HEK293 (cell line): ENCODE measurements at regions not wholly inside any gene's neighbourhood (a gene's known extent, or its start where the extent isn't known, plus 50 kb on each side); places are given as distances from the start of the nearest gene placed in this dataset.

Experiments
- CTCF ChIP-seq: fragments of 450-650 bp; formaldehyde crosslinking; IDR thresholded peaks from 2 replicates; pipeline ENCODE4 v1.5.1; 2016; ENCODE audit warnings: missing biosample characterization, missing genetic modification characterization
- HIC1 ChIP-seq: fragments of 450-650 bp; formaldehyde crosslinking; IDR thresholded peaks from 2 replicates; pipeline ENCODE4 v1.5.1; 2016; ENCODE audit warnings: missing biosample characterization, missing genetic modification characterization
- SETDB1 ChIP-seq: IDR thresholded peaks from one replicate; pipeline ENCODE4 v1.6.1; 2017; ENCODE audit warnings: mild to moderate bottlenecking, low read length, moderate library complexity, mixed read lengths; ENCODE audit not compliant: insufficient read length
- ZBTB1 ChIP-seq: fragments of 450-650 bp; formaldehyde crosslinking; IDR thresholded peaks from 2 replicates; pipeline ENCODE4 v1.5.1; 2016; ENCODE audit warnings: missing biosample characterization, missing genetic modification characterization
- ZBTB8A ChIP-seq: fragments of 450-650 bp; formaldehyde crosslinking; IDR thresholded peaks from 2 replicates; pipeline ENCODE4 v1.5.1; 2016; ENCODE audit warnings: missing biosample characterization, missing genetic modification characterization
- ZFP41 ChIP-seq: fragments of 450-650 bp; formaldehyde crosslinking; IDR thresholded peaks from 2 replicates; pipeline ENCODE4 v1.5.1; 2016; ENCODE audit warnings: missing biosample characterization, missing genetic modification characterization, borderline replicate concordance
- ZNF133 ChIP-seq: fragments of 450-650 bp; formaldehyde crosslinking; IDR thresholded peaks from 2 replicates; pipeline ENCODE4 v1.5.1; 2016; ENCODE audit warnings: missing biosample characterization, missing genetic modification characterization
- ZNF174 ChIP-seq: fragments of 450-650 bp; formaldehyde crosslinking; IDR thresholded peaks from 2 replicates; pipeline ENCODE4 v1.5.0; 2017; ENCODE audit warnings: missing biosample characterization, mild to moderate bottlenecking, missing genetic modification characterization
- ZNF214 ChIP-seq: fragments of 450-650 bp; formaldehyde crosslinking; IDR thresholded peaks from 2 replicates; pipeline ENCODE4 v1.5.1; 2017; ENCODE audit warnings: missing biosample characterization, mild to moderate bottlenecking, missing genetic modification characterization, borderline replicate concordance
- ZNF521 ChIP-seq: fragments of 450-650 bp; formaldehyde crosslinking; IDR thresholded peaks from 2 replicates; pipeline ENCODE4 v1.5.1; 2017; ENCODE audit warnings: missing biosample characterization, mild to moderate bottlenecking, missing genetic modification characterization
- ZNF549 ChIP-seq: fragments of 450-650 bp; IDR thresholded peaks from 2 replicates; pipeline ENCODE4 v1.5.1; 2018; ENCODE audit warnings: missing biosample characterization, missing genetic modification characterization, mild to moderate bottlenecking, inconsistent platforms, moderate library complexity
- TF ChIP-seq, protein P1 (sequence below): fragments of 450-650 bp; formaldehyde crosslinking; IDR thresholded peaks from 2 replicates; pipeline ENCODE4 v1.5.1; 2016; ENCODE audit warnings: missing biosample characterization, missing genetic modification characterization
- TF ChIP-seq, protein P2 (sequence below): fragments of 450-650 bp; IDR thresholded peaks from 2 replicates; pipeline ENCODE4 v1.5.1; 2018; ENCODE audit warnings: missing biosample characterization, mild to moderate bottlenecking, missing genetic modification characterization

DNA sequence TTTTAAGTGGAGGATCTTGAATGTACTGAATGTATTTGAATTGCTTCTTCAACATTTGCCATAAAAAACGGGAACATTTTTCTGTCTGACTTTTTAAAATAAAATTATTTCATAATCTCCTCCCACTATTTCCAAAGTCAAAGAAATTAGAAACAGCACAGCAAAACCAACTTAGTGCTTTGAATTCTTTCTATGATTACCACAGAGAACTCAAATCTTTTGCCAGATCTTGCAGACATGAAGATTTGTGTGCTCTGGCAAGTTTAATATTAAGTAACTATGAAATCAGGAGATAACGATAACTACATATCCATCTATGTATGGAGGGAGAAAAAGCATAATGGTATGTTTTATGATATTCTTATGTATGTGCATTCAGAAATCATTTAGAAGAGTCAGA, 982.2 kb downstream of the PCDH7 start:
- TF ChIP-seq ZNF214 (tag by site-specific recombination), result no peak
- no peak for TF ChIP-seq ZFP41 (tag by site-specific recombination)
- no peak for TF ChIP-seq CTCF (tag by site-specific recombination)
- TF ChIP-seq ZBTB1, result no peak
- TF ChIP-seq, protein P1, sequence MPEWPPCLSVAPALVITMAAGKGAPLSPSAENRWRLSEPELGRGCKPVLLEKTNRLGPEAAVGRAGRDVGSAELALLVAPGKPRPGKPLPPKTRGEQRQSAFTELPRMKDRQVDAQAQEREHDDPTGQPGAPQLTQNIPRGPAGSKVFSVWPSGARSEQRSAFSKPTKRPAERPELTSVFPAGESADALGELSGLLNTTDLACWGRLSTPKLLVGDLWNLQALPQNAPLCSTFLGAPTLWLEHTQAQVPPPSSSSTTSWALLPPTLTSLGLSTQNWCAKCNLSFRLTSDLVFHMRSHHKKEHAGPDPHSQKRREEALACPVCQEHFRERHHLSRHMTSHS (tag by site-specific recombination), result no peak
- no peak for TF ChIP-seq ZBTB8A (tag by site-specific recombination)
- no peak for TF ChIP-seq ZNF133
- no peak for TF ChIP-seq HIC1 (tag by site-specific recombination)
- TF ChIP-seq, protein P2, sequence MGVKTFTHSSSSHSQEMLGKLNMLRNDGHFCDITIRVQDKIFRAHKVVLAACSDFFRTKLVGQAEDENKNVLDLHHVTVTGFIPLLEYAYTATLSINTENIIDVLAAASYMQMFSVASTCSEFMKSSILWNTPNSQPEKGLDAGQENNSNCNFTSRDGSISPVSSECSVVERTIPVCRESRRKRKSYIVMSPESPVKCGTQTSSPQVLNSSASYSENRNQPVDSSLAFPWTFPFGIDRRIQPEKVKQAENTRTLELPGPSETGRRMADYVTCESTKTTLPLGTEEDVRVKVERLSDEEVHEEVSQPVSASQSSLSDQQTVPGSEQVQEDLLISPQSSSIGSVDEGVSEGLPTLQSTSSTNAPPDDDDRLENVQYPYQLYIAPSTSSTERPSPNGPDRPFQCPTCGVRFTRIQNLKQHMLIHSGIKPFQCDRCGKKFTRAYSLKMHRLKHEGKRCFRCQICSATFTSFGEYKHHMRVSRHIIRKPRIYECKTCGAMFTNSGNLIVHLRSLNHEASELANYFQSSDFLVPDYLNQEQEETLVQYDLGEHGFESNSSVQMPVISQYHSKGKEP (tag by site-specific recombination), result no peak
- no peak for TF ChIP-seq ZNF521
- no peak for TF ChIP-seq SETDB1
- TF ChIP-seq ZNF549 (tag by site-specific recombination), result no peak
- TF ChIP-seq ZNF174 (tag by site-specific recombination), result no peak
